HG03342 (cell line): ENCODE measurements at regions not wholly inside any gene's neighbourhood (a gene's known extent, or its start where the extent isn't known, plus 50 kb on each side); places are given as distances from the start of the nearest gene placed in this dataset.
"Not testable (repeated sequence)": the region's sequence is repeated elsewhere in the genome, so short reads cannot be mapped to it uniquely, and the experiment has no call there.

Experiments used
- ATAC-seq: cut with Tn5 transposase; IDR thresholded peaks from one replicate; pipeline ENCODE4 v1.9.1; 2021; ENCODE audit warnings: mild to moderate bottlenecking, moderate library complexity; ENCODE audit not compliant: unreplicated experiment

- no peak for ATAC-seq
These were observed 703.9 kb upstream of the SEMA6D start for GRCh38 chr15:47013446-47013845.

GRCh38 chr15:47027322-47027946 lies 689.9 kb upstream of the SEMA6D start:
- ATAC-seq, result no peak

GRCh38 chr15:47035475-47036406 lies 681.6 kb upstream of the SEMA6D start:
- no peak for ATAC-seq

- no peak for ATAC-seq
These were observed 680.3 kb upstream of the SEMA6D start for GRCh38 chr15:47037003-47037402.

- no peak for ATAC-seq
These were observed 678.1 kb upstream of the SEMA6D start for GRCh38 chr15:47039225-47039624.

GRCh38 chr15:47041301-47041700 lies 676.0 kb upstream of the SEMA6D start:
- no peak for ATAC-seq

GRCh38 chr15:47047981-47048380 lies 669.3 kb upstream of the SEMA6D start:
- not testable (repeated sequence) for ATAC-seq

- no peak for ATAC-seq
These were observed 650.9 kb upstream of the SEMA6D start for GRCh38 chr15:47066392-47066791.

GRCh38 chr15:47077846-47078245 lies 639.5 kb upstream of the SEMA6D start:
- ATAC-seq, result not testable (repeated sequence)

GRCh38 chr15:47095833-47096232 lies 621.5 kb upstream of the SEMA6D start:
- ATAC-seq, result no peak

GRCh38 chr15:47098526-47098925 lies 618.8 kb upstream of the SEMA6D start:
- not testable (repeated sequence) for ATAC-seq

GRCh38 chr15:47099801-47100200 lies 617.5 kb upstream of the SEMA6D start:
- ATAC-seq, result not testable (repeated sequence)

- not testable (repeated sequence) for ATAC-seq
These were observed 608.5 kb upstream of the SEMA6D start for GRCh38 chr15:47108800-47109199.

GRCh38 chr15:47116698-47117097 lies 600.6 kb upstream of the SEMA6D start:
- no peak for ATAC-seq

GRCh38 chr15:47119349-47119748 lies 598.0 kb upstream of the SEMA6D start:
- no peak for ATAC-seq

- no peak for ATAC-seq
These were observed 592.7 kb upstream of the SEMA6D start for GRCh38 chr15:47124430-47125102.

- ATAC-seq, result no peak
These were observed 588.3 kb upstream of the SEMA6D start for GRCh38 chr15:47129033-47129432.

- not testable (repeated sequence) for ATAC-seq
These were observed 585.9 kb upstream of the SEMA6D start for GRCh38 chr15:47131450-47131849.

- ATAC-seq, result no peak
These were observed 582.0 kb upstream of the SEMA6D start for GRCh38 chr15:47135267-47135666.

- ATAC-seq, result no peak
These were observed 581.1 kb upstream of the SEMA6D start for GRCh38 chr15:47136236-47136635.

- no peak for ATAC-seq
These were observed 577.3 kb upstream of the SEMA6D start for GRCh38 chr15:47139965-47140364.

GRCh38 chr15:47157827-47158226 lies 559.5 kb upstream of the SEMA6D start:
- ATAC-seq, result no peak
